C4-2B (cell line): ENCODE measurements at regions not wholly inside any gene's neighbourhood (a gene's known extent, or its start where the extent isn't known, plus 50 kb on each side); places are given as distances from the start of the nearest gene placed in this dataset.

Source experiments
- CTCF ChIP-seq: fragments of 450-650 bp; conservative IDR thresholded peaks from 2 replicates; pipeline ENCODE4 v1.5.1; 2017; ENCODE audit warnings: mild to moderate bottlenecking
- ZFX ChIP-seq: fragments of 450-650 bp; IDR thresholded peaks from 2 replicates; pipeline ENCODE4 v1.6.1; 2017

- no peak for TF ChIP-seq CTCF
- TF ChIP-seq ZFX, result no peak
Measured at GRCh38 chr1:80472145-80472544, 1328.6 kb upstream of the ADGRL2 start.
